Type B pancreatic cell (in vitro differentiated cells): ENCODE measurements at regions not wholly inside any gene's neighbourhood (a gene's known extent, or its start where the extent isn't known, plus 50 kb on each side); places are given as distances from the start of the nearest gene placed in this dataset.
A peak's percentile ranks its signal among the peaks of the same experiment; 100 is the strongest.

Experiments
- DNase-seq: peaks from one replicate; pipeline ENCODE4 v3.0.0; 2021; ENCODE audit warnings: mixed read lengths; ENCODE audit not compliant: unreplicated experiment; ENCODE audit errors: extremely low spot score
- H3K27ac Mint-ChIP-seq: 2 replicates; pipeline ENCODE4 v1.8.0; 2021; ENCODE audit warnings: mild to moderate bottlenecking, mixed read lengths
- H3K27me3 Mint-ChIP-seq: 2 replicates; pipeline ENCODE4 v1.8.0; 2021; ENCODE audit warnings: mixed read lengths
- H3K36me3 Mint-ChIP-seq: 2 replicates; pipeline ENCODE4 v1.8.0; 2021; ENCODE audit warnings: mixed read lengths
- H3K4me1 Mint-ChIP-seq: one replicate; pipeline ENCODE4 v1.8.0; 2021; ENCODE audit warnings: mixed read lengths; ENCODE audit not compliant: unreplicated experiment
- H3K4me3 Mint-ChIP-seq: 2 replicates; pipeline ENCODE4 v1.8.0; 2021; ENCODE audit warnings: mild to moderate bottlenecking, mixed read lengths
- H3K9me3 Mint-ChIP-seq: 2 replicates; pipeline ENCODE4 v1.8.0; 2021; ENCODE audit warnings: mixed read lengths
- TF ChIP-seq, protein P1 (sequence below): fragments of 200-600 bp; sonication (generic); conservative IDR thresholded peaks from 2 replicates; pipeline ENCODE4 v1.5.0; 2021; ENCODE audit warnings: antibody characterized with exemption, mild to moderate bottlenecking

DNA sequence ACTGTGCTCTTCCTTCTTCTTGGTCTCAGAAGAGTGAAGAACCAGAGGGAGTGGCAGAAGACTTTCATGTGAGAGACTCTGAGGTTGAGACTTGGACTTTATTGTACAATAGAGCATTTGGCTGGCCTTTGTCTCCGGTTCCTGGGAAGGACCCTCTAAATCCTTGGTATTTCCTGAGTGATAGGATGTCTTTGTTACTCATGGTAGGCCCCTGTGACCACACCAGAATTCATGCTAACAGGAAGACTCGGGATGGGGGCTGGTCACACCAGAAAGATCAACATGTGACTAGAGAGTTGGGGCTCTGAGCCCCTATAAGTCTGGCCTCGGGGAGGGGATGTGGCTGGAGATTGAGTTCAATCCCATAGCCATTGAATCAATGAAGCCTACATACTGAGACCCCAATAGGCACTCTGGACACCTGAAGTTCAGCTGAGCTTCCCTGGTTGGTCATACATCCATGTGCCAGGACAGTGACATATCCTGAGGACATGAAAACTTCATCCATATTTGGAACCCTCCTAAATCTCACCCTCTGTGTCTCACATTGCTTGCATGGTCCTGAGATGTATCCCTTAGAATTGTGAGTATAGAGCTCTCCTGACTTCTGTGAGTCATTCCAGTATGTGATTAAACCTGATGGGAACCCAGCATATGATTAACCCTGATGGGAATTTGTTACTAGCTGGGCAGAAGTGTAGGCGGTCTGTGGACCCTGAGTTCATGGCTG, 201.7 kb downstream of the GADD45G start:
- no peak overlapping the region for H3K4me3 Mint-ChIP-seq
- TF ChIP-seq, protein P1, sequence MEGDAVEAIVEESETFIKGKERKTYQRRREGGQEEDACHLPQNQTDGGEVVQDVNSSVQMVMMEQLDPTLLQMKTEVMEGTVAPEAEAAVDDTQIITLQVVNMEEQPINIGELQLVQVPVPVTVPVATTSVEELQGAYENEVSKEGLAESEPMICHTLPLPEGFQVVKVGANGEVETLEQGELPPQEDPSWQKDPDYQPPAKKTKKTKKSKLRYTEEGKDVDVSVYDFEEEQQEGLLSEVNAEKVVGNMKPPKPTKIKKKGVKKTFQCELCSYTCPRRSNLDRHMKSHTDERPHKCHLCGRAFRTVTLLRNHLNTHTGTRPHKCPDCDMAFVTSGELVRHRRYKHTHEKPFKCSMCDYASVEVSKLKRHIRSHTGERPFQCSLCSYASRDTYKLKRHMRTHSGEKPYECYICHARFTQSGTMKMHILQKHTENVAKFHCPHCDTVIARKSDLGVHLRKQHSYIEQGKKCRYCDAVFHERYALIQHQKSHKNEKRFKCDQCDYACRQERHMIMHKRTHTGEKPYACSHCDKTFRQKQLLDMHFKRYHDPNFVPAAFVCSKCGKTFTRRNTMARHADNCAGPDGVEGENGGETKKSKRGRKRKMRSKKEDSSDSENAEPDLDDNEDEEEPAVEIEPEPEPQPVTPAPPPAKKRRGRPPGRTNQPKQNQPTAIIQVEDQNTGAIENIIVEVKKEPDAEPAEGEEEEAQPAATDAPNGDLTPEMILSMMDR = no peak
- DNase-seq = peak; percentile 20
- no peaks in the 10 kb centered on the region for H3K9me3 Mint-ChIP-seq
- H3K27ac Mint-ChIP-seq = no peak overlapping the region
- peaks cover 31% of the 10 kb centered on the region for H3K27me3 Mint-ChIP-seq
- H3K4me1 Mint-ChIP-seq = peaks cover 36% of the 10 kb centered on the region
- H3K36me3 Mint-ChIP-seq = no peaks in the 10 kb centered on the region

DNA sequence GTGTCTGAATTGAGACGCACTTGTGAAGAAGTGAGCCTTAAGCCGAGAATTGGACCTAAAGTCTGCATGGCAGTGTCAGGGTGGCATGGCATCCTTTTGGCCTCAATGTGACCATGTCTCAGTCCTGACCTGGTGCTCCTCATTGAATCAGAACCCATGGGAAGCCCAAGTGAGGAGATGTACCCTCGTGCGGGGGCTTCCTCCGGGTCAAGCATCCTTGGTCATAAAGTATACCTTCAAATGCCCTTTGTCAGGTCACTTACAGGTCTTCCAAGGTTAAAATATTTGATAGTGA, 202.2 kb downstream of the GADD45G start:
- DNase-seq = peak; percentile 31
- H3K36me3 Mint-ChIP-seq = no peaks in the 10 kb centered on the region
- TF ChIP-seq, protein P1 = no peak
- no peaks in the 10 kb centered on the region for H3K9me3 Mint-ChIP-seq
- H3K4me1 Mint-ChIP-seq = peaks cover 34% of the 10 kb centered on the region
- no peak overlapping the region for H3K4me3 Mint-ChIP-seq
- H3K27me3 Mint-ChIP-seq = peaks cover 27% of the 10 kb centered on the region
- no peak overlapping the region for H3K27ac Mint-ChIP-seq

DNA sequence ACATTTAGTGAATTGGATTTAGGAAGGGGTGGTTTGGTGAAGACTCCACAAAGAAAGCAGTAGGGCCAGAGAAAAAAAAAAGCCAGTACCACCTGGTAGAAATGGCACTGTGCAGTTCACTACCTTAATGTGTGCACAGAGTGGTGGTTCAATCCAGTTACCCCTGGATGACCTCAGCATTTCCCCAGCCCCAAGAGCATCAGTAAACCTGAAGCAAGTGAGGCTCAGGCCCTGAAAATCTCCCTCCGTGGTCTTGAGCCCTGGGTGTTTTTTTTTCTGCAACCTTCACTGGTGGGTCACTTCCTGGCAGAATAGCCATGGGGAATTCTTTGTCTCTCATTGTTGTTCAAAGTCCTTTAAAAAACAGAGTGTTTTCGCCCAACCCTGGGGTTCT, 202.9 kb downstream of the GADD45G start:
- TF ChIP-seq, protein P1 = no peak
- H3K4me3 Mint-ChIP-seq = no peak overlapping the region
- peaks cover 30% of the 10 kb centered on the region for H3K4me1 Mint-ChIP-seq
- no peak overlapping the region for H3K27ac Mint-ChIP-seq
- peak; percentile 32 for DNase-seq
- H3K9me3 Mint-ChIP-seq = no peaks in the 10 kb centered on the region
- H3K27me3 Mint-ChIP-seq = peaks cover 23% of the 10 kb centered on the region
- no peaks in the 10 kb centered on the region for H3K36me3 Mint-ChIP-seq

DNA sequence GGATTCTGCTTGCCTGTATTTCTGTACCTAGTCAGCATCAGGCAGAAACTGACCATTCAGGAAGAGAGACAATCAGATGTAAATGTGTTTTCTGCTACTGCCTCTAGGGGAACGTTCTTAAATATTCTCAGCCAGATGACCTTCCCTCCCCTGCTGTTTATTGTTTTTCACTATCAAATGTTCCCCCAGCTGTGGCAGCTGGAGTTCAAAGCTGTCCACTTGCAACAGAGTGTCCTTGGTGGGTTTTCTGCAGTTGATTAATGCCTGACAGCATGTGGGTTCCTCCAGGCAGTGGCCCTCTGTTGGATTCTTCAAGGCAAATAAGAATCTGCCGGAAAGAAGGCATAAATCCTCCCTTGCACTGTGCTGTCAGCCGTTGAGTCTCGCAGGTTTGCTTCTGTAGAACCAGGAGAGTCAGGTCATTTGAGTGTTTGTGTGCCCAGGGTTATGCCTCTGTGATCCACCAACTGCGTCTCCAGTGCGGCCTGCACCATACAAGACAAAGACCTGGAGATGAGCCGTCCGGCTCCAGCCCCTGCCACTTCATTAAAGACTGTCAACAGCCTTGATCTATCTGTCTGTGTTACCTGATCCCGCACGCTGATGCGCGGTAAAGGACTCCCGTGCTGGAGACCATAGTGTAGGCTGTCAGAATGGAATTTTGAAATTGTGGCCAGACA, 203.4 kb downstream of the GADD45G start:
- peak overlapping the region; percentile 53 for H3K4me3 Mint-ChIP-seq
- H3K4me1 Mint-ChIP-seq = peaks cover 30% of the 10 kb centered on the region
- DNase-seq = peak; percentile 66
- H3K36me3 Mint-ChIP-seq = no peaks in the 10 kb centered on the region
- peaks cover 17% of the 10 kb centered on the region for H3K27me3 Mint-ChIP-seq
- TF ChIP-seq, protein P1 = peak; percentile 61
- no peaks in the 10 kb centered on the region for H3K9me3 Mint-ChIP-seq
- H3K27ac Mint-ChIP-seq = no peak overlapping the region

DNA sequence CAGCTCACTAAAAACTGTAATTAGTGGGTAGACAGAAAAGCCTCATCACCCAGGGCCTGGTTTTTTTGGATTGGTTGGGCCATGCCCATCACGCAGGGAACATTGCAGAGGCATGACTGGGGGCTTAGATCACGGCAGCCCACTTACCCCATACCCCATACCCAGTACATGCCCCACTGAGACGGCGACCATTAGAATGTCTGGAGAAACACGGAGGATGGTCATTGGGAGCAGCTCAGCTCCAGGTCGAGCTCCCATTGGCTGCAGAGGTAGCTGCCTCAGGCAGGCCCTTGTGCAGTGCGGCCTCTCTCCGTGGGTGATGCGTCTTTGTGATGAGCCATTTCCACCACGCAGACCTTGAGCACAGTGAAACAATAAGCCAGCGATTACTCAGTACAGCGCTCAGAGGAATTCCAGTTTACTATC, 204.0 kb downstream of the GADD45G start:
- TF ChIP-seq, protein P1 = no peak
- Mint-ChIP-seq H3K4me1 (peaks cover 36% of the 10 kb centered on the region), H3K36me3 (no peaks in the 10 kb centered on the region), H3K4me3 (no peak overlapping the region), H3K27ac (no peak overlapping the region), H3K9me3 (no peaks in the 10 kb centered on the region), H3K27me3 (peaks cover 22% of the 10 kb centered on the region)
- peak; percentile 58 for DNase-seq
